CD14-positive monocyte (primary cell): ENCODE measurements at regions not wholly inside any gene's neighbourhood (a gene's known extent, or its start where the extent isn't known, plus 50 kb on each side); places are given as distances from the start of the nearest gene placed in this dataset.

Source experiments
- DNase-seq, 3 donors: peaks; one replicate each; pipeline ENCODE4 v3.0.0-alpha.2; 2011 to 2022
- H2AFZ ChIP-seq: 2 replicates; pipeline ENCODE4 v1.6.0; 2012; ENCODE audit warnings: mild to moderate bottlenecking, low read depth, low read length, inconsistent platforms; ENCODE audit not compliant: insufficient read depth, poor library complexity, severe bottlenecking
- H3K27ac ChIP-seq, 2 donors: 1 replicate in 1 of 2; 2 replicates in 1 of 2; pipeline ENCODE4 v1.5.1; 2012 to 2013; ENCODE audit warnings: low read length in 2 of 2, control low read depth in 1 of 2, inconsistent platforms in 1 of 2, low read depth in 1 of 2, mild to moderate bottlenecking in 1 of 2
- H3K27me3 ChIP-seq, 2 donors: one replicate each; pipeline versions ENCODE4 v1.6.0 to v1.6.1; 2011 to 2013; ENCODE audit warnings: low read length in 2 of 2; ENCODE audit not compliant: control insufficient read depth in 2 of 2, insufficient read depth in 2 of 2
- H3K36me3 ChIP-seq, 2 donors: replicated peaks in 1 of 2; 1 replicate in 1 of 2; 2 replicates in 1 of 2; pipeline versions ENCODE4 v1.5.1 to v1.6.1; 2012 to 2013; ENCODE audit warnings: low read length in 2 of 2, control low read depth in 1 of 2, inconsistent platforms in 1 of 2, mild to moderate bottlenecking in 1 of 2; ENCODE audit not compliant: insufficient read depth in 2 of 2, control insufficient read depth in 1 of 2
- H3K4me1 ChIP-seq, 2 donors: 1 replicate in 1 of 2; 2 replicates in 1 of 2; pipeline versions ENCODE4 v1.5.1 to v1.6.1; 2012 to 2013; ENCODE audit warnings: low read length in 2 of 2, control low read depth in 1 of 2, inconsistent platforms in 1 of 2, mild to moderate bottlenecking in 1 of 2, moderate library complexity in 1 of 2; ENCODE audit not compliant: insufficient read depth in 2 of 2, control insufficient read depth in 1 of 2
- H3K4me2 ChIP-seq: replicated peaks from 2 replicates; pipeline ENCODE3; 2012; ENCODE audit warnings: low read length, moderate library complexity, mild to moderate bottlenecking; ENCODE audit not compliant: poor library complexity, severe bottlenecking; ENCODE audit errors: extremely low read depth
- H3K4me3 ChIP-seq, 3 experiments: fragments of 200-600 bp in 1 of 3; sonication (generic) in 1 of 3; replicated peaks in 1 of 3; 1 replicate in 2 of 3; 2 replicates in 1 of 3; pipeline ENCODE4 v1.5.1; 2011 to 2013; ENCODE audit warnings: low read length in 3 of 3, mild to moderate bottlenecking in 3 of 3, control low read depth in 2 of 3, low read depth in 2 of 3, inconsistent platforms in 1 of 3, moderate library complexity in 1 of 3
- H3K79me2 ChIP-seq: 2 replicates; pipeline ENCODE4 v1.6.0; 2012; ENCODE audit warnings: mild to moderate bottlenecking, control low read depth, inconsistent platforms, low read length, moderate library complexity; ENCODE audit not compliant: insufficient read depth
- H3K9ac ChIP-seq: 2 replicates; pipeline ENCODE4 v1.6.0; 2017; ENCODE audit warnings: low read length, mild to moderate bottlenecking; ENCODE audit not compliant: insufficient read depth, poor library complexity, severe bottlenecking
- H3K9me3 ChIP-seq, 2 donors: replicated peaks in 1 of 2; 1 replicate in 1 of 2; 2 replicates in 1 of 2; pipeline versions ENCODE4 v1.5.1 to v1.6.1; 2012 to 2013; ENCODE audit warnings: low read length in 2 of 2, control low read depth in 1 of 2; ENCODE audit not compliant: control insufficient read depth in 1 of 2, insufficient read depth in 1 of 2
- H4K20me1 ChIP-seq: 2 replicates; pipeline ENCODE4 v1.6.0; 2012; ENCODE audit warnings: mild to moderate bottlenecking, low read length, control low read depth, moderate library complexity; ENCODE audit not compliant: insufficient read depth
- H3K27ac Mint-ChIP-seq, 7 donors: one replicate each; pipeline ENCODE4 v1.8.0; 2020; ENCODE audit warnings: mild to moderate bottlenecking in 7 of 7, mixed read lengths in 7 of 7, moderate library complexity in 6 of 7, inconsistent platforms in 2 of 7
- H3K27me3 Mint-ChIP-seq, 3 donors: one replicate each; pipeline ENCODE4 v1.8.0; 2021 to 2022; ENCODE audit warnings: low read depth in 3 of 3, mild to moderate bottlenecking in 3 of 3, mixed read lengths in 3 of 3, moderate library complexity in 3 of 3, inconsistent platforms in 1 of 3
- H3K36me3 Mint-ChIP-seq, 2 donors: one replicate each; pipeline ENCODE4 v1.8.0; 2020; ENCODE audit warnings: mixed read lengths in 2 of 2, inconsistent platforms in 1 of 2, mild to moderate bottlenecking in 1 of 2
- H3K4me1 Mint-ChIP-seq: one replicate; pipeline ENCODE4 v1.8.0; 2020; ENCODE audit warnings: mild to moderate bottlenecking, mixed read lengths
- H3K4me3 Mint-ChIP-seq, 2 donors: one replicate each; pipeline ENCODE4 v1.8.0; 2020; ENCODE audit warnings: mild to moderate bottlenecking in 2 of 2, mixed read lengths in 2 of 2, moderate library complexity in 1 of 2
- H3K9me3 Mint-ChIP-seq, 7 donors: one replicate each; pipeline ENCODE4 v1.8.0; 2020 to 2022; ENCODE audit warnings: mixed read lengths in 7 of 7, mild to moderate bottlenecking in 6 of 7, moderate library complexity in 6 of 7, inconsistent platforms in 2 of 7
- WGBS: methylation state at CpG from one replicate; pipeline ENCODE4 v1.1.5; 2013; ENCODE audit warnings: missing lambda C conversion rate; ENCODE audit not compliant: insufficient coverage; 5-methylcytosine and 5-hydroxymethylcytosine counted together
- intact Hi-C, 2 donors: fragments of 100-400 bp; cut with micrococcal nuclease; formaldehyde crosslinking; loops; one replicate each; pipeline versions ENCODE4 v1.15.0 to v1.15.1; 2023
- TF ChIP-seq, protein P1 (sequence below): fragments of 200-600 bp; IDR thresholded peaks from one replicate; pipeline ENCODE4 v1.8.0; 2022; ENCODE audit warnings: antibody characterized with exemption, mild to moderate bottlenecking

DNA sequence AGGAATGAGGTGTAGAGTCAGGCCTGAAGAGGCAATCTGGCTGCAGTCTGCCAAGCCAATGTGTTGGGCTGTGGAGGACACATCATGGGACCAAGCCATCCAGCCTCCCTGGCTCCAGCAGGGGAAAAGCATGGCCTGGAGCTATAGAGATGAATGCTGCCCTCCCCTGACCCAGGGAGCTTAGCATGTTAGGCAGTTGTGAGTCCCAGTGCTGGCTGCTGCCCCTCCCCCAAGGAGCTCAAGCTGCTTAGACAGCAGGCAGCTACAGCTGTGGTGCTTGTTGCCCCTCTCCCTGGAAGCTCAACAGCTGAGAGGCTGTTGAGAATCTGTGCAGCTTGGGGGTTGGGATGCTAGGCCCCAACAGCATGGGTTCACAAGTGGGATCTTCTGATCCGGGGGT is 85.6 kb upstream of the DNAJC19 start:
- no peaks in the 10 kb centered on the region for H3K36me3 Mint-ChIP-seq
- H3K4me1 Mint-ChIP-seq, result no peaks in the 10 kb centered on the region
- intact Hi-C loops, result no loop called here
- no peak overlapping the region for H3K27ac Mint-ChIP-seq
- no peak overlapping the region for H3K4me3 Mint-ChIP-seq
- peaks cover 4 to 16% (median 8%) of the 10 kb centered on the region in 7 donors for H3K9me3 Mint-ChIP-seq
- Histone ChIP-seq H3K4me3 (no peak overlapping the region), H3K27ac (no peak overlapping the region), H3K4me2 (no peak overlapping the region), H3K9me3 (peaks cover 0 to 13% of the 10 kb centered on the region in 2 donors), H3K36me3 (no peaks in the 10 kb centered on the region), H4K20me1 (no peaks in the 10 kb centered on the region), H3K4me1 (no peaks in the 10 kb centered on the region), H2AFZ (no peak overlapping the region), H3K79me2 (no peaks in the 10 kb centered on the region), H3K27me3 (no peaks in the 10 kb centered on the region), H3K9ac (no peak overlapping the region)
- TF ChIP-seq, protein P1, sequence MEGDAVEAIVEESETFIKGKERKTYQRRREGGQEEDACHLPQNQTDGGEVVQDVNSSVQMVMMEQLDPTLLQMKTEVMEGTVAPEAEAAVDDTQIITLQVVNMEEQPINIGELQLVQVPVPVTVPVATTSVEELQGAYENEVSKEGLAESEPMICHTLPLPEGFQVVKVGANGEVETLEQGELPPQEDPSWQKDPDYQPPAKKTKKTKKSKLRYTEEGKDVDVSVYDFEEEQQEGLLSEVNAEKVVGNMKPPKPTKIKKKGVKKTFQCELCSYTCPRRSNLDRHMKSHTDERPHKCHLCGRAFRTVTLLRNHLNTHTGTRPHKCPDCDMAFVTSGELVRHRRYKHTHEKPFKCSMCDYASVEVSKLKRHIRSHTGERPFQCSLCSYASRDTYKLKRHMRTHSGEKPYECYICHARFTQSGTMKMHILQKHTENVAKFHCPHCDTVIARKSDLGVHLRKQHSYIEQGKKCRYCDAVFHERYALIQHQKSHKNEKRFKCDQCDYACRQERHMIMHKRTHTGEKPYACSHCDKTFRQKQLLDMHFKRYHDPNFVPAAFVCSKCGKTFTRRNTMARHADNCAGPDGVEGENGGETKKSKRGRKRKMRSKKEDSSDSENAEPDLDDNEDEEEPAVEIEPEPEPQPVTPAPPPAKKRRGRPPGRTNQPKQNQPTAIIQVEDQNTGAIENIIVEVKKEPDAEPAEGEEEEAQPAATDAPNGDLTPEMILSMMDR, result no peak
- H3K27me3 Mint-ChIP-seq, result peaks cover 0 to 2% (median 0%) of the 10 kb centered on the region in 3 donors
- 86% methylated on average over 1 of the region's 1 CpG for WGBS
- no peak for DNase-seq

DNA sequence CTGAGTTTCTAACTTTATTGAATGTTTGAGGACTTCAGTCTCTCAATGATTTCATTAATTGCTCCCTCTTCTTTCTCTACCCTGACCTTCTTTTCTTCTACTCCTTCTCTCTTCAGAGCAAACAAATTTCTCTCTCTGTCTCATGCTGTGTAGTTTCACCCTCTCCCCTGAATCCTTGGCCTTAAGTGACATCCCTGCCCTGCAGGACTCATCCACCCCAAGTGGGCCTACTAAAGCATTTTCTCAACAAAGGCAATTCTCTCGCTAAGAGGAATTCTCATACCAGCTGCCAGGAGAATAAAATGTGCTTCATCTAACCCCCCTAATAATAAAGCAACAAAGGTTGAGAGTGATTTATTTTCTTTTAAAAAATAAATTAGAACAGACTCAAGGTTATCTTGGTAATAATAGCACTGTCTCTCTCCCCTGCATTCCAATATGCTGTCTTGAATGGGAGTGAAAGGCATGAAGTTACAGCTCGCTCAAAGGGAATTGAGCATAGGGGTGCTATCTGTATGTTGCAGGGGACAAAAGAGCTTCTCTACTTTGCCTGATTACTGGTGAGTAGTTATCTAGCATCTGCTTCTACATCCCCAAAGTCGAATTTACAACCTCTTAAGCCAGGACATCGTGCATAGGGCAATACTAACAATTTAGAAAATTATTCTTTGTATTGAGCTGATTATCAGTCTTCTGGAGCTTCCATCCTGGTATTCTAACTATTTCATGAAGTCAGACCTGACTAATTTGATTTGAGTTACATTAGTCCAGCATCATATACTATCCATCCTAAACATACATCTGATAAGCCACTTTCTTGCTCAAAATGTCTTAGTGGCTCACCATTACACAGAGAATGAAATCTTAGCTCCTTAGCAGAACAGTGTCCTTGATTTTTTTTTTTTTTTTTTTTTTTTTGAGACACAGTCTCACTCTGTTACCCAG is 76.9 kb upstream of the DNAJC19 start:
- no peaks in the 10 kb centered on the region for H3K27me3 ChIP-seq
- H3K79me2 ChIP-seq, result no peaks in the 10 kb centered on the region
- no peak for DNase-seq
- Mint-ChIP-seq H3K9me3 (peaks cover 0 to 4% (median 2%) of the 10 kb centered on the region in 7 donors), H3K27ac (no peak overlapping the region), H3K4me3 (no peak overlapping the region), H3K27me3 (no peaks in the 10 kb centered on the region), H3K4me1 (no peaks in the 10 kb centered on the region), H3K36me3 (no peaks in the 10 kb centered on the region)
- no peaks in the 10 kb centered on the region for H3K4me1 ChIP-seq
- no peak overlapping the region for H3K4me2 ChIP-seq
- H3K4me3 ChIP-seq, result no peak overlapping the region
- no peaks in the 10 kb centered on the region for H4K20me1 ChIP-seq
- no peak overlapping the region for H2AFZ ChIP-seq
- H3K36me3 ChIP-seq, result no peaks in the 10 kb centered on the region
- no peak overlapping the region for H3K9ac ChIP-seq
- TF ChIP-seq, protein P1, result no peak
- H3K27ac ChIP-seq, result no peak overlapping the region
- no CpG with 5 or more reads among the region's 4 CpGs for WGBS
- intact Hi-C loops, result no loop called here
- H3K9me3 ChIP-seq, result peaks cover 0 to 3% of the 10 kb centered on the region in 2 donors
